ENCODE measurements at regions not wholly inside any gene's neighbourhood (a gene's known extent, or its start where the extent isn't known, plus 50 kb on each side); places are given as distances from the start of the nearest gene placed in this dataset.

GRCh38 chr2:237261327-237261726 lies 152.6 kb downstream of the COL6A3 start:
- no peaks in the 10 kb centered on the region for H3K9me3 ChIP-seq
- peaks cover 23% of the 10 kb centered on the region for H3K4me1 ChIP-seq
- TF ChIP-seq, protein P1, sequence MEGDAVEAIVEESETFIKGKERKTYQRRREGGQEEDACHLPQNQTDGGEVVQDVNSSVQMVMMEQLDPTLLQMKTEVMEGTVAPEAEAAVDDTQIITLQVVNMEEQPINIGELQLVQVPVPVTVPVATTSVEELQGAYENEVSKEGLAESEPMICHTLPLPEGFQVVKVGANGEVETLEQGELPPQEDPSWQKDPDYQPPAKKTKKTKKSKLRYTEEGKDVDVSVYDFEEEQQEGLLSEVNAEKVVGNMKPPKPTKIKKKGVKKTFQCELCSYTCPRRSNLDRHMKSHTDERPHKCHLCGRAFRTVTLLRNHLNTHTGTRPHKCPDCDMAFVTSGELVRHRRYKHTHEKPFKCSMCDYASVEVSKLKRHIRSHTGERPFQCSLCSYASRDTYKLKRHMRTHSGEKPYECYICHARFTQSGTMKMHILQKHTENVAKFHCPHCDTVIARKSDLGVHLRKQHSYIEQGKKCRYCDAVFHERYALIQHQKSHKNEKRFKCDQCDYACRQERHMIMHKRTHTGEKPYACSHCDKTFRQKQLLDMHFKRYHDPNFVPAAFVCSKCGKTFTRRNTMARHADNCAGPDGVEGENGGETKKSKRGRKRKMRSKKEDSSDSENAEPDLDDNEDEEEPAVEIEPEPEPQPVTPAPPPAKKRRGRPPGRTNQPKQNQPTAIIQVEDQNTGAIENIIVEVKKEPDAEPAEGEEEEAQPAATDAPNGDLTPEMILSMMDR (IDR thresholded peaks at IDR 0.05), result no peak
- TF ChIP-seq EP300 (IDR thresholded peaks at IDR 0.05) (no peak), POLR2AphosphoS5 (IDR thresholded peaks at IDR 0.05) (no peak)
- 91% methylated on average over 3 of the region's 3 CpGs for WGBS
- no peaks in the 10 kb centered on the region for H3K36me3 ChIP-seq
- H3K27me3 ChIP-seq, result no peaks in the 10 kb centered on the region
- DNase-seq (ENCODE audit: low spot score in 2 of 2), result no peak
- H3K4me3 ChIP-seq, result no peak overlapping the region
- no peak overlapping the region for H3K27ac ChIP-seq

- WGBS, result 81% methylated on average over 10 of the region's 10 CpGs
Observed at GRCh38 chr2:237262838-237263771, 150.9 kb downstream of the COL6A3 start.

DNA sequence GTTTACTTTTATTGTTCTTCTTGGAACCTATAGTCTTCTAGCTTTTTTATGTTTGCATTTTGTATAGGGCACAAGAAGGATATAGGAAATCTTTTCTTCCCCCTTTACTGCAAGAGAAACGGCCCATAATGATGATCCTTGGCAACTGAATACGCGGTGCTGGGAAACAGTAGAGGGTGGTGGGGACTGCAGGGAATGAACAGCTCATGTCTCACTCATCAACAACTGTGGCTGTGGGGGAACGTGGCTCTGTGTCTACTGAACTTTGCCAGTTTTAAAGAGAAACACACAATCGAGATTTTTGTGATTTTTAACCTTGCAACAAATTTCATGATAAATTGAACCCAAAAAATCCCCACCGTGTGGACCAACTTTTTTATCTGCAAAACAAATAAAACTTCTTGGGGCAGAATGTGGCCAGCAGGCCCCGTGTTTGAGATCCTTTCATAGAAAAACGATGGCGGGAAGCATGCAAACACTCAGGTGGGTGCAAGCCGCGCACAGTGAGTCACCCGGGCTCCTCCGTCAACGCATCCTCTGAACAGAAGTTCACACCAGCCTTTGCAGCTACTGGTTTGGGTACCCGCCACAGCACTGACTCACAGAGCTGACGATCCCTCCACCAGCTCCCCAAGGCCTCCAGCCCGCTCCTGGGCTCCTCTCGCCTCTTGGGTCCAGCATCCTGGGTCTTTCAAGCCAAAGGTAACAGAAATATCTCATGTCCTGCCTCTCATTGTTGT lies 149.3 kb downstream of the COL6A3 start:
- H3K9me3 ChIP-seq, result no peaks in the 10 kb centered on the region
- peak in 1 of 2 donors; percentile 65 for DNase-seq (ENCODE audit: low spot score in 2 of 2)
- H3K36me3 ChIP-seq, result no peaks in the 10 kb centered on the region
- H3K4me1 ChIP-seq, result peaks cover 1% of the 10 kb centered on the region
- TF ChIP-seq EP300 (IDR thresholded peaks at IDR 0.05), result no peak
- WGBS, result 78% methylated on average over 18 of the region's 18 CpGs
- no peaks in the 10 kb centered on the region for H3K27me3 ChIP-seq
- H3K27ac ChIP-seq, result no peak overlapping the region
- no peak overlapping the region for H3K4me3 ChIP-seq

More at GRCh38 chr2:237262838-237263771, 150.9 kb downstream of the COL6A3 start:
- H3K27me3 ChIP-seq, result no peaks in the 10 kb centered on the region
- TF ChIP-seq EP300 (IDR thresholded peaks at IDR 0.05), result no peak
- TF ChIP-seq, protein P1 (IDR thresholded peaks at IDR 0.05), result no peak
- peaks cover 6% of the 10 kb centered on the region for H3K4me1 ChIP-seq
- no peak overlapping the region for H3K4me3 ChIP-seq
- H3K27ac ChIP-seq, result no peak overlapping the region
- DNase-seq (ENCODE audit: low spot score in 2 of 2), result peak in 1 of 2 donors; percentile 56
- no peaks in the 10 kb centered on the region for H3K9me3 ChIP-seq
- no peaks in the 10 kb centered on the region for H3K36me3 ChIP-seq

GRCh38 chr2:237268004-237268708 lies 145.8 kb downstream of the COL6A3 start:
- no peak for DNase-seq (ENCODE audit: low spot score in 2 of 2)
- H3K4me1 ChIP-seq, result peaks cover 10% of the 10 kb centered on the region
- H3K27me3 ChIP-seq, result peaks cover 7% of the 10 kb centered on the region
- TF ChIP-seq POLR2A (IDR thresholded peaks at IDR 0.05) (no peak), POLR2AphosphoS5 (IDR thresholded peaks at IDR 0.05) (no peak), EP300 (IDR thresholded peaks at IDR 0.05) (no peak)
- TF ChIP-seq, protein P1 (IDR thresholded peaks at IDR 0.05), result no peak
- no peaks in the 10 kb centered on the region for H3K36me3 ChIP-seq
- no peak overlapping the region for H3K4me3 ChIP-seq
- H3K27ac ChIP-seq, result no peak overlapping the region
- no peaks in the 10 kb centered on the region for H3K9me3 ChIP-seq
- 88% methylated on average over 7 of the region's 7 CpGs for WGBS

DNA sequence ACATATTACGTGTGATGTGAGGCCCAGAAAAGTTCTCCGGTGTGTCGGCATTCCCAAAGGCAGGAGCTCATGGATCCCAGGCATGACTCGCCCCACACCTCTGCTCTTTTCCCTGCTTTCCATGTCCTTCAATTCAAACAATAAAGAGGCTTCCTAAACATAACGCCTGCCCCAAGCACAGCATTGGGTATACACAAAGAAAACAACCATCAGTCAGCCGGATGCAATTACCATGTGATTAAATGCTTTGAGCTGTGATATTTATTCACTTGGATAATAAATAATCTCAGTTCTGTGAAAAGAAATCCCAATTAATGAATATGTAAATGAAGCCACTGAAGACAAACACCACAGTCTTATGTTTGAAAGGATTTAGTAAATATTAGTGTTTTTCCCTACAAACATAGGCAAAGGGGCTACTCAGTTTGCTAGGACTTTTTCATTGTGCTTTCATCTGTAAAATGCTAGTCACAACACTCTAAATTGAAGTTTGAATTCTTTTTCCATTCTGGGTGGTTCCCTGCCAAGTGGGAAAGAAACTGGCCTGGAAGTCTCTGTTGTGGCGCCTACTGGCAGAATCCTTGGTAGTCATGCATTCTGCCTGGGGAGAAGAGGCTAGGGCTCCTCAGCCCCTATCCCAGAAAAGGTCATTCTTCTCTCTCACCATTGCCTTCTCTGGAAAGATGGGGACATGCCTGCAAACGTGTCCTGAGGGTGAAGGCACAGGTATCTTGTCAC lies 144.7 kb downstream of the COL6A3 start:
- peaks cover 7% of the 10 kb centered on the region for H3K27me3 ChIP-seq
- no peaks in the 10 kb centered on the region for H3K36me3 ChIP-seq
- no peaks in the 10 kb centered on the region for H3K9me3 ChIP-seq
- H3K27ac ChIP-seq, result no peak overlapping the region
- no peak overlapping the region for H3K4me3 ChIP-seq
- DNase-seq (ENCODE audit: low spot score in 2 of 2), result no peak
- TF ChIP-seq, protein P1 (IDR thresholded peaks at IDR 0.05), result no peak
- TF ChIP-seq POLR2A (IDR thresholded peaks at IDR 0.05), result no peak
- no peak for TF ChIP-seq EP300 (IDR thresholded peaks at IDR 0.05)
- TF ChIP-seq POLR2AphosphoS5 (IDR thresholded peaks at IDR 0.05), result no peak
- WGBS, result 90% methylated on average over 8 of the region's 8 CpGs
- peaks cover 10% of the 10 kb centered on the region for H3K4me1 ChIP-seq

Measured in suprapubic skin (tissue), 4 donors.